ENCODE measurements at regions not wholly inside any gene's neighbourhood (a gene's known extent, or its start where the extent isn't known, plus 50 kb on each side); places are given as distances from the start of the nearest gene placed in this dataset.
"Not testable (repeated sequence)": the region's sequence is repeated elsewhere in the genome, so short reads cannot be mapped to it uniquely, and the experiment has no call there.

- no peak for TF ChIP-seq ESRRG (CRISPR knock-in tag; IDR thresholded peaks at IDR 0.05)
- no peak for TF ChIP-seq ZNF565 (CRISPR knock-in tag; conservative IDR thresholded peaks at IDR 0.05; ENCODE audit: low read depth)
- no peak for TF ChIP-seq ZFP30 (CRISPR knock-in tag; IDR thresholded peaks at IDR 0.05)
- no peak for TF ChIP-seq ISL1 (CRISPR knock-in tag; IDR thresholded peaks at IDR 0.05)
- TF ChIP-seq CREB5 (CRISPR knock-in tag; IDR thresholded peaks at IDR 0.05; ENCODE audit: low read depth) = no peak
- no peak for TF ChIP-seq TCF4 (CRISPR knock-in tag; IDR thresholded peaks at IDR 0.05; ENCODE audit: borderline replicate concordance)
- TF ChIP-seq TSHZ2 (CRISPR knock-in tag; IDR thresholded peaks at IDR 0.05) = no peak
- no peak for TF ChIP-seq ZC3H10 (CRISPR knock-in tag; IDR thresholded peaks at IDR 0.05)
- no peak for TF ChIP-seq ZNF70 (CRISPR knock-in tag; IDR thresholded peaks at IDR 0.05)
- no peak for TF ChIP-seq POU6F1 (CRISPR knock-in tag; IDR thresholded peaks at IDR 0.05; ENCODE audit: borderline replicate concordance, low read depth)
- no peak for TF ChIP-seq ZNF8 (CRISPR knock-in tag; IDR thresholded peaks at IDR 0.05)
- no peak for TF ChIP-seq RARB (CRISPR knock-in tag; IDR thresholded peaks at IDR 0.05)
- TF ChIP-seq CSDC2 (CRISPR knock-in tag; IDR thresholded peaks at IDR 0.05) = no peak
- no peak for TF ChIP-seq ARNTL (CRISPR knock-in tag; IDR thresholded peaks at IDR 0.05; ENCODE audit: borderline replicate concordance, low read depth)
- no peak for TF ChIP-seq BACH2 (CRISPR knock-in tag; IDR thresholded peaks at IDR 0.05; ENCODE audit: borderline replicate concordance)
- no peak for TF ChIP-seq ZFP3 (CRISPR knock-in tag; IDR thresholded peaks at IDR 0.05)
- no peak for ATAC-seq
Observed at GRCh38 chr2:582792-583528, 94.2 kb downstream of the TMEM18 start.

GRCh38 chr2:582289-582688 is 94.9 kb downstream of the TMEM18 start:
- not testable (repeated sequence) for ATAC-seq

GRCh38 chr2:579961-580360 is 97.2 kb downstream of the TMEM18 start:
- TF ChIP-seq ZNF565 (CRISPR knock-in tag; conservative IDR thresholded peaks at IDR 0.05; ENCODE audit: low read depth) = no peak
- TF ChIP-seq BACH2 (CRISPR knock-in tag; IDR thresholded peaks at IDR 0.05; ENCODE audit: borderline replicate concordance) = no peak
- TF ChIP-seq CSRNP3 (CRISPR knock-in tag; IDR thresholded peaks at IDR 0.05) = no peak
- TF ChIP-seq ESRRG (CRISPR knock-in tag; IDR thresholded peaks at IDR 0.05) = no peak
- no peak for TF ChIP-seq ZNF70 (CRISPR knock-in tag; IDR thresholded peaks at IDR 0.05)
- no peak for TF ChIP-seq ISL1 (CRISPR knock-in tag; IDR thresholded peaks at IDR 0.05)
- no peak for TF ChIP-seq OSR1 (CRISPR knock-in tag; IDR thresholded peaks at IDR 0.05)
- TF ChIP-seq ZFP3 (CRISPR knock-in tag; IDR thresholded peaks at IDR 0.05) = no peak
- TF ChIP-seq CSDC2 (CRISPR knock-in tag; IDR thresholded peaks at IDR 0.05) = no peak
- TF ChIP-seq POU6F1 (CRISPR knock-in tag; IDR thresholded peaks at IDR 0.05; ENCODE audit: borderline replicate concordance, low read depth) = no peak
- ATAC-seq = no peak
